HTR-8/SVneo (cell line): ENCODE measurements at regions not wholly inside any gene's neighbourhood (a gene's known extent, or its start where the extent isn't known, plus 50 kb on each side); places are given as distances from the start of the nearest gene placed in this dataset.

Experiments
- DNase-seq: peaks from one replicate; pipeline ENCODE4 v3.0.0; 2011; ENCODE audit warnings: low spot score, mixed read lengths; ENCODE audit not compliant: insufficient read length
- FAIRE-seq: peaks from 2 replicates; lab custom pipeline; 2011; peaks lifted over from hg19 to GRCh38; lab: Jason Lieb, UNC

GRCh38 chr5:135671052-135671705 is 92.4 kb upstream of the CXCL14 start:
- DNase-seq: no peak
- no peak for FAIRE-seq

GRCh38 chr5:135670588-135670987 is 91.8 kb upstream of the CXCL14 start:
- DNase-seq (no peak), FAIRE-seq (no peak)

GRCh38 chr5:135669416-135669815 is 90.6 kb upstream of the CXCL14 start:
- DNase-seq (no peak), FAIRE-seq (no peak)

GRCh38 chr5:135667673-135668072 is 88.9 kb upstream of the CXCL14 start:
- FAIRE-seq (no peak), DNase-seq (no peak)

GRCh38 chr5:135667204-135667603 is 88.4 kb upstream of the CXCL14 start:
- DNase-seq (no peak), FAIRE-seq (no peak)

GRCh38 chr5:135662683-135663082 is 83.9 kb upstream of the CXCL14 start:
- FAIRE-seq: no peak
- no peak for DNase-seq

- FAIRE-seq (no peak), DNase-seq (no peak)
These were observed 83.3 kb upstream of the CXCL14 start for GRCh38 chr5:135662061-135662481.

GRCh38 chr5:135660826-135661575 is 82.2 kb upstream of the CXCL14 start:
- FAIRE-seq (no peak), DNase-seq (no peak)

- DNase-seq (no peak), FAIRE-seq (no peak)
These were observed 78.9 kb upstream of the CXCL14 start for GRCh38 chr5:135657536-135658305.

- no peak for FAIRE-seq
- DNase-seq: no peak
These were observed 76.7 kb upstream of the CXCL14 start for GRCh38 chr5:135655468-135655815.

GRCh38 chr5:135654761-135655467 is 76.1 kb upstream of the CXCL14 start:
- DNase-seq (no peak), FAIRE-seq (no peak)

GRCh38 chr5:135651156-135651555 is 72.4 kb upstream of the CXCL14 start:
- DNase-seq: no peak
- FAIRE-seq: no peak

GRCh38 chr5:135650081-135650480 is 71.3 kb upstream of the CXCL14 start:
- no peak for FAIRE-seq

GRCh38 chr5:135649435-135649834 is 70.6 kb upstream of the CXCL14 start:
- no peak for FAIRE-seq
- DNase-seq: no peak

More at GRCh38 chr5:135650081-135650480, 71.3 kb upstream of the CXCL14 start:
- DNase-seq: no peak

GRCh38 chr5:135648116-135648515 is 69.3 kb upstream of the CXCL14 start:
- FAIRE-seq (no peak), DNase-seq (no peak)

- no peak for FAIRE-seq
- DNase-seq: no peak
These were observed 66.8 kb upstream of the CXCL14 start for GRCh38 chr5:135645336-135646180.

GRCh38 chr5:135644816-135645215 is 66.0 kb upstream of the CXCL14 start:
- FAIRE-seq (no peak), DNase-seq (no peak)

- no peak for DNase-seq
- FAIRE-seq: no peak
These were observed 65.3 kb upstream of the CXCL14 start for GRCh38 chr5:135643881-135644766.

- DNase-seq (no peak), FAIRE-seq (no peak)
These were observed 64.1 kb upstream of the CXCL14 start for GRCh38 chr5:135642934-135643333.
